Stomach (tissue), 8 donors: ENCODE measurements at regions not wholly inside any gene's neighbourhood (a gene's known extent, or its start where the extent isn't known, plus 50 kb on each side); places are given as distances from the start of the nearest gene placed in this dataset.
"Not testable (repeated sequence)": the region's sequence is repeated elsewhere in the genome, so short reads cannot be mapped to it uniquely, and the experiment has no call there.

Experiments
- DNase-seq, 2 donors: peaks; one replicate each; pipeline versions ENCODE4 v3.0.0 to v3.0.0-alpha.2; 2013 to 2019
- H3K27ac ChIP-seq, 5 donors: fragments of 200-600 bp in 4 of 5; sonication (generic) in 4 of 5; one replicate each; pipeline ENCODE4 v1.5.1; 2013 to 2019; ENCODE audit warnings: mild to moderate bottlenecking in 1 of 5, moderate library complexity in 1 of 5
- H3K27me3 ChIP-seq, 3 donors: fragments of 200-600 bp; sonication (generic); one replicate each; pipeline ENCODE4 v1.5.1; 2017 to 2019; ENCODE audit warnings: mixed run types in 1 of 3
- H3K36me3 ChIP-seq, 4 donors: fragments of 200-600 bp; sonication (generic); 1 replicate in 3 of 4; 2 replicates in 1 of 4; pipeline ENCODE4 v1.5.1; 2016 to 2019
- H3K4me1 ChIP-seq, 4 donors: fragments of 200-600 bp; sonication (generic); one replicate each; pipeline ENCODE4 v1.5.1; 2016 to 2019
- H3K4me3 ChIP-seq, 4 donors: fragments of 200-600 bp; sonication (generic) in 3 of 4; one replicate each; pipeline ENCODE4 v1.5.1; 2016 to 2019; ENCODE audit warnings: mild to moderate bottlenecking in 1 of 4
- H3K9me3 ChIP-seq, 4 donors: fragments of 200-600 bp; sonication (generic); one replicate each; pipeline ENCODE4 v1.5.1; 2016 to 2019
- CTCF ChIP-seq, 7 experiments: fragments of 450-650 bp in 4 of 7; fragments of 200-600 bp in 3 of 7; sonication (generic) in 3 of 7; IDR thresholded peaks; one replicate each; pipeline ENCODE4 v1.5.1; 2016 to 2019; ENCODE audit warnings: antibody characterized with exemption in 7 of 7, control low read depth in 2 of 7, mild to moderate bottlenecking in 1 of 7
- EP300 ChIP-seq: sonication (generic); formaldehyde crosslinking; IDR thresholded peaks from one replicate; pipeline ENCODE4 v1.6.1; 2017; ENCODE audit warnings: antibody characterized with exemption
- POLR2A ChIP-seq, 4 donors: fragments of 450-650 bp; IDR thresholded peaks; one replicate each; pipeline ENCODE4 v1.6.1; 2016; ENCODE audit warnings: antibody characterized with exemption in 4 of 4, control low read depth in 2 of 4, mild to moderate bottlenecking in 1 of 4, moderate library complexity in 1 of 4
- POLR2AphosphoS5 ChIP-seq, 3 donors: sonication (generic); formaldehyde crosslinking; IDR thresholded peaks; one replicate each; pipeline ENCODE4 v1.6.1; 2016; ENCODE audit warnings: antibody characterized with exemption in 3 of 3
- WGBS, 5 donors: extraction: QIAGEN DNeasy Blood & Tissue Kit in 3 of 5; methylation state at CpG; one replicate each; pipeline versions ENCODE4 v1.1.5 to v1.1.7; 2013 to 2018; 5-methylcytosine and 5-hydroxymethylcytosine counted together
- intact Hi-C: fragments of 100-400 bp; cut with DNase I; formaldehyde crosslinking; loops from one replicate; pipeline ENCODE4 v1.15.1; 2023; ENCODE audit warnings: low total_unique reads
- donor health status: healthy with polysubstance abuse.
- donor health status: Bipolar disorder and iron deficiency.
- donor health status: healthy.

- intact Hi-C loops = no loop called here
- no peak for DNase-seq
- Histone ChIP-seq H3K36me3 (peaks cover 15 to 41% (median 38%) of the 10 kb centered on the region in 4 donors), H3K27me3 (no peaks in the 10 kb centered on the region), H3K9me3 (no peaks in the 10 kb centered on the region), H3K4me3 (no peak overlapping the region), H3K27ac (no peak overlapping the region), H3K4me1 (no peaks in the 10 kb centered on the region)
- no peak for TF ChIP-seq POLR2AphosphoS5 (IDR thresholded peaks at IDR 0.05)
- no peak for TF ChIP-seq CTCF (IDR thresholded peaks at IDR 0.05)
- TF ChIP-seq POLR2A (IDR thresholded peaks at IDR 0.05) = no peak
- no peak for TF ChIP-seq EP300
- WGBS, 5 donors = 64 to 82% (median 76%) methylated on average over 1 of the region's 1 CpG
These were observed 87.0 kb downstream of the IARS1 start for GRCh38 chr9:92206488-92206887.

- H3K9me3 ChIP-seq, H3K27me3 ChIP-seq, intact Hi-C loops, H3K27ac ChIP-seq, H3K4me1 ChIP-seq, H3K4me3 ChIP-seq, DNase-seq: not testable (repeated sequence)
- peaks cover under 1 to 15% (median 12%) of the 10 kb centered on the region in 4 donors for H3K36me3 ChIP-seq
- 78 to 93% (median 87%) methylated on average over 1 of the region's 1 CpG for WGBS, 5 donors
These were observed 88.7 kb upstream of the SPTLC1 start for GRCh38 chr9:92203887-92204286.

GRCh38 chr9:92198237-92198636, 83.0 kb upstream of the SPTLC1 start:
- DNase-seq, H3K36me3 ChIP-seq, H3K27ac ChIP-seq, H3K4me1 ChIP-seq, H3K27me3 ChIP-seq, H3K4me3 ChIP-seq, intact Hi-C loops: not testable (repeated sequence)
- H3K9me3 ChIP-seq = peaks cover 0 to 13% (median 10%) of the 10 kb centered on the region in 4 donors

- Histone ChIP-seq H3K36me3 (no peaks in the 10 kb centered on the region), H3K27ac (no peak overlapping the region), H3K9me3 (peaks cover 0 to 13% (median 10%) of the 10 kb centered on the region in 4 donors), H3K4me3 (no peak overlapping the region), H3K27me3 (no peaks in the 10 kb centered on the region), H3K4me1 (no peaks in the 10 kb centered on the region)
- TF ChIP-seq POLR2A (IDR thresholded peaks at IDR 0.05) = no peak
- no peak for TF ChIP-seq CTCF (IDR thresholded peaks at IDR 0.05)
- TF ChIP-seq EP300 = no peak
- TF ChIP-seq POLR2AphosphoS5 (IDR thresholded peaks at IDR 0.05) = no peak
- intact Hi-C loops = no loop called here
- no peak for DNase-seq
- WGBS, 5 donors = 5 to 35% (median 23%) methylated on average over 1 of the region's 1 CpG
These were observed 81.7 kb upstream of the SPTLC1 start for GRCh38 chr9:92196909-92197308.

GRCh38 chr9:92196400-92196799, 81.2 kb upstream of the SPTLC1 start:
- Histone ChIP-seq H3K4me3 (no peak overlapping the region), H3K36me3 (no peaks in the 10 kb centered on the region)

More at GRCh38 chr9:92196400-92196799, 81.2 kb upstream of the SPTLC1 start:
- Histone ChIP-seq H3K27me3 (no peaks in the 10 kb centered on the region), H3K4me1 (no peaks in the 10 kb centered on the region), H3K9me3 (peaks cover 0 to 13% (median 10%) of the 10 kb centered on the region in 4 donors), H3K27ac (no peak overlapping the region)
- intact Hi-C loops = no loop called here
- no peak for DNase-seq
- TF ChIP-seq EP300 (no peak), POLR2AphosphoS5 (IDR thresholded peaks at IDR 0.05) (no peak), CTCF (IDR thresholded peaks at IDR 0.05) (no peak), POLR2A (IDR thresholded peaks at IDR 0.05) (no peak)
